Suprapubic skin (tissue), 4 donors: ENCODE measurements at regions not wholly inside any gene's neighbourhood (a gene's known extent, or its start where the extent isn't known, plus 50 kb on each side); places are given as distances from the start of the nearest gene placed in this dataset.

Source experiments
- EP300 ChIP-seq: sonication (generic); formaldehyde crosslinking; IDR thresholded peaks from one replicate; pipeline ENCODE4 v1.6.1; 2017; ENCODE audit warnings: antibody characterized with exemption
- POLR2A ChIP-seq, 2 donors: fragments of 450-650 bp; IDR thresholded peaks; one replicate each; pipeline ENCODE4 v1.6.1; 2017; ENCODE audit warnings: antibody characterized with exemption in 2 of 2, mild to moderate bottlenecking in 2 of 2, moderate library complexity in 2 of 2
- POLR2AphosphoS5 ChIP-seq, 3 donors: sonication (generic); formaldehyde crosslinking; IDR thresholded peaks; one replicate each; pipeline ENCODE4 v1.6.1; 2017; ENCODE audit warnings: antibody characterized with exemption in 3 of 3
- TF ChIP-seq, protein P1 (sequence below), 2 donors: fragments of 200-600 bp in 1 of 2; fragments of 450-650 bp in 1 of 2; sonication (generic) in 1 of 2; IDR thresholded peaks; one replicate each; pipeline ENCODE4 v1.5.1; 2016 to 2019; ENCODE audit warnings: antibody characterized with exemption in 2 of 2, mild to moderate bottlenecking in 1 of 2, moderate library complexity in 1 of 2

DNA sequence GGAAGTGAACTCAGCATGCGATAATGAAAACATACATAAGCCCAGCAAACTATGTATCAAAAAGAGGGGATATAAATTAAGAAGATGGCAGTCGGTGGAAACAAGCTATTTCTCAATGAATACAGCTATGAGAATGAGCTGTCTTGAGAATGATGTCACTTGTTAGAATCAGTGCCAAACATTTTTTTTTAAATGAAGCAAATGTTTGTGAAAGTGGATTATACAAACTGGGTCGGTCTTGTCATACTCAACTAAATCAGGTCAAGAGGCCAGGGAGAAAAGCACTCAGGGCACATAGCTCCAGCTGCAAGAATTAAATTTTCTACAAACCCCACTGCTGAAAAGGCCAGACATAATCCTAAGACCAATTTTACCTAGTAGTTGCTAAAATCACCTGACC is 1048.4 kb downstream of the SLITRK1 start:
- TF ChIP-seq, protein P1, sequence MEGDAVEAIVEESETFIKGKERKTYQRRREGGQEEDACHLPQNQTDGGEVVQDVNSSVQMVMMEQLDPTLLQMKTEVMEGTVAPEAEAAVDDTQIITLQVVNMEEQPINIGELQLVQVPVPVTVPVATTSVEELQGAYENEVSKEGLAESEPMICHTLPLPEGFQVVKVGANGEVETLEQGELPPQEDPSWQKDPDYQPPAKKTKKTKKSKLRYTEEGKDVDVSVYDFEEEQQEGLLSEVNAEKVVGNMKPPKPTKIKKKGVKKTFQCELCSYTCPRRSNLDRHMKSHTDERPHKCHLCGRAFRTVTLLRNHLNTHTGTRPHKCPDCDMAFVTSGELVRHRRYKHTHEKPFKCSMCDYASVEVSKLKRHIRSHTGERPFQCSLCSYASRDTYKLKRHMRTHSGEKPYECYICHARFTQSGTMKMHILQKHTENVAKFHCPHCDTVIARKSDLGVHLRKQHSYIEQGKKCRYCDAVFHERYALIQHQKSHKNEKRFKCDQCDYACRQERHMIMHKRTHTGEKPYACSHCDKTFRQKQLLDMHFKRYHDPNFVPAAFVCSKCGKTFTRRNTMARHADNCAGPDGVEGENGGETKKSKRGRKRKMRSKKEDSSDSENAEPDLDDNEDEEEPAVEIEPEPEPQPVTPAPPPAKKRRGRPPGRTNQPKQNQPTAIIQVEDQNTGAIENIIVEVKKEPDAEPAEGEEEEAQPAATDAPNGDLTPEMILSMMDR (IDR thresholded peaks at IDR 0.05), result no peak
- no peak for TF ChIP-seq POLR2A (IDR thresholded peaks at IDR 0.05)
- no peak for TF ChIP-seq POLR2AphosphoS5 (IDR thresholded peaks at IDR 0.05)
- no peak for TF ChIP-seq EP300
